ENCODE measurements at regions not wholly inside any gene's neighbourhood (a gene's known extent, or its start where the extent isn't known, plus 50 kb on each side); places are given as distances from the start of the nearest gene placed in this dataset.

- no peak overlapping the region for H3K27ac Mint-ChIP-seq (ENCODE audit: unreplicated experiment)
- peaks cover 3% of the 10 kb centered on the region for H3K27me3 Mint-ChIP-seq (ENCODE audit: low read depth)
- H3K9me3 Mint-ChIP-seq = peaks cover 6% of the 10 kb centered on the region
- H3K4me1 Mint-ChIP-seq = no peaks in the 10 kb centered on the region
- no peak overlapping the region for H3K4me3 Mint-ChIP-seq
- no peak for TF ChIP-seq CTCF (conservative IDR thresholded peaks at IDR 0.05)
- DNase-seq (ENCODE audit: low read depth, low spot score) = no peak
- H3K36me3 Mint-ChIP-seq (ENCODE audit: low read depth) = no peaks in the 10 kb centered on the region
These were observed 205.2 kb upstream of the SHH start for GRCh38 chr7:156017431-156017830.

DNA sequence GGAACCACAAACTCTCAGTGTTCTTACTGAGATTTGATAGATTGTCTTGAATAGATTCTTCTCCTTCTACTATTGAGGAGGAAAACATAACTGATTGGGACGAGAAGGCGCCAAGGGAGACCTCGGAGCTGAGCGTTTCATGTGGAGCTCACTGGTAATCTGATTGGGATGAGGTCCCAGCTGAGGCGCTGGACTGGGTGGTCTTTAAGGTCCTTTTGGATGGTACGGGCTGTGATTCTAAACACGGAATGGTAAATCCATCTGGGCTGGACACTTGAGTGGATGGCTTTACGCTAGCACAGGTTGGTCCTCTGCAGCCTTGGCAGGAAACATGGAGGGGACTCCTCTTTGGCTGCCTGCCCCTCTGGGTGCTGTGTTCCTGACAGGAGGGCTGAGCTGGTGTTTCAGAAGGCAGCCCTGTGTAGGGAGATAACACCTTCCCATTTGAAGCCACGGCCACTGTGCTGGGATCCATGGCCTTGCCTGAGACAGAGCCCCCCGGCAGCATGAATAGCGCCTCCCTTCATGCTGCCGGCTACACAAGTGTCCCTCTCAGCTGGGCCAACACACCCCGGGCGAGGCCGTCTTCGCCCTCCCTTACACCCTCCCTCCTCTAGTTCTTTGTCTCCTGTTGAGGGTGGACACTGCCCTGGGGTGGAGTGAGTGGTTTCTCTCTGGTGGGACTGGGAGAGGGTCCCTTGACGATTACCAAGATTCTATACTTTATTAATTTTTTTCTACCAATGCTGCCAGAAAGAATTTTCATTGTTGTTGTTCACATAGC, 203.2 kb upstream of the SHH start:
- Mint-ChIP-seq H3K9me3 (peaks cover 5% of the 10 kb centered on the region), H3K4me1 (no peaks in the 10 kb centered on the region), H3K27me3 (ENCODE audit: low read depth) (peaks cover 3% of the 10 kb centered on the region), H3K27ac (ENCODE audit: unreplicated experiment) (no peak overlapping the region), H3K36me3 (ENCODE audit: low read depth) (no peaks in the 10 kb centered on the region), H3K4me3 (no peak overlapping the region)
- no peak for DNase-seq (ENCODE audit: low read depth, low spot score)
- no peak for TF ChIP-seq CTCF (conservative IDR thresholded peaks at IDR 0.05)

- H3K9me3 Mint-ChIP-seq = peaks cover 9% of the 10 kb centered on the region
- no peaks in the 10 kb centered on the region for H3K27me3 Mint-ChIP-seq (ENCODE audit: low read depth)
- H3K36me3 Mint-ChIP-seq (ENCODE audit: low read depth) = no peaks in the 10 kb centered on the region
- TF ChIP-seq CTCF (conservative IDR thresholded peaks at IDR 0.05) = no peak
- no peak overlapping the region for H3K27ac Mint-ChIP-seq (ENCODE audit: unreplicated experiment)
- DNase-seq (ENCODE audit: low read depth, low spot score) = no peak
- H3K4me1 Mint-ChIP-seq = no peaks in the 10 kb centered on the region
- no peak overlapping the region for H3K4me3 Mint-ChIP-seq
These were observed 202.5 kb upstream of the SHH start for GRCh38 chr7:156014808-156015207.

DNA sequence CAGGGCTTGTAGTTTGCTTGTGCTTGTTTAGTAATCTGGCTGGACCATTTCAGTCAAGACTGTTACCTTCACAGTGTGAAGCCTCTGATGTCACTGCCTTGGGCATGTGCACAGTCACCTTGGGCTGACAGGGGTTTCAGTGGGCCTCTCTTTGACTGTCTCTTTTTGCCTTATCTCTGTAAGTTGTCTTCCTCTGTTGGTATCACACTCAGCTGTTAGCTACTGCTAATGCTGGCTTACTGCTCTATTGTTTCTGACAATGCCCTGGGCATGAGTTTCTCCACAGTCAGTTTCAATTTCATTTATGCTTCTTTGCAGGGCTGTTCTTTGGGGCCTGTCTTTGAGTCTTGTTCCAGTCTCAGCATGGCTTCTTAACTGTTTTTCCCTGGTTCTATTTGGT, 201.9 kb upstream of the SHH start:
- H3K36me3 Mint-ChIP-seq (ENCODE audit: low read depth) = peaks cover under 1% of the 10 kb centered on the region
- H3K4me1 Mint-ChIP-seq = no peaks in the 10 kb centered on the region
- H3K9me3 Mint-ChIP-seq = peaks cover 10% of the 10 kb centered on the region
- no peak overlapping the region for H3K27ac Mint-ChIP-seq (ENCODE audit: unreplicated experiment)
- TF ChIP-seq CTCF (conservative IDR thresholded peaks at IDR 0.05) = no peak
- no peak overlapping the region for H3K4me3 Mint-ChIP-seq
- no peaks in the 10 kb centered on the region for H3K27me3 Mint-ChIP-seq (ENCODE audit: low read depth)
- DNase-seq (ENCODE audit: low read depth, low spot score) = no peak

DNA sequence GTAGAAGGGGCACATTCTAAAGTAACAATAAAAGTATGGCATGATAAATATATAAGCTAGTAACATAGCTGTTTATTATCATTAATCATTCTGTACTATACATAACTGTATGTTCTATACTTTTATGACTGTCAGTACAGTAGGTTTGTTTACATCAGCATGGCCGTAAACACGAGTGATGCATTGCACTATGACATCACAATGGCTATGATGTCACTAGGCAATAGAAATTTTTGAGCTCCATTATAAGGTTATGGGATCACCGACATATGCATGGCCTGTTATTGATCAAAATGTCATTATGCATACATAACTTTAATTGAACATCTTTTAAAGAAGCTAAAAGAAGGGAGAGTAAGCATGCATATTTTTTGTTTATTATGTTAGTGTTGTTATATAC, 200.1 kb upstream of the SHH start:
- H3K9me3 Mint-ChIP-seq = peaks cover 17% of the 10 kb centered on the region
- H3K36me3 Mint-ChIP-seq (ENCODE audit: low read depth) = peaks cover 2% of the 10 kb centered on the region
- H3K4me3 Mint-ChIP-seq = no peak overlapping the region
- peaks cover 5% of the 10 kb centered on the region for H3K4me1 Mint-ChIP-seq
- no peak for DNase-seq (ENCODE audit: low read depth, low spot score)
- no peaks in the 10 kb centered on the region for H3K27me3 Mint-ChIP-seq (ENCODE audit: low read depth)
- no peak for TF ChIP-seq CTCF (conservative IDR thresholded peaks at IDR 0.05)
- no peak overlapping the region for H3K27ac Mint-ChIP-seq (ENCODE audit: unreplicated experiment)
